ENCODE measurements at regions not wholly inside any gene's neighbourhood (a gene's known extent, or its start where the extent isn't known, plus 50 kb on each side); places are given as distances from the start of the nearest gene placed in this dataset.

DNA sequence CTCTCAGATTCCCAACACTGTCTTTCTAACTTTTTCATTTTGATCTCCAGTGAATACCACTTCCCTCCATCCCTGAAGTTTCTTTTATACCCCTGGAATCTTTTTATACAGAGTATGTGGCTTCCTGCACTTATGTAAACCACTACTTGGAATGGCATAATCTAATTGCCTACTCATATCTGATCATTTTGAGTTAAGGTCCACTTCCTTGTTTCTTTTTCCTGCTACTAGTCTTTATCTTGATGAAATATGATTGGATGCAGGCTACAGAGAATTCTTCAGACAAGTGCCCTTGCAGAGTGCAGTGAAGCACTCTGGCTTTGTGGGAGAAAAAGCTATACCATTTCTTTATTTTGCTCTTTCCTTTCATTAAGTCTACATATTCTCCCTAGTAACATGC lies 325.3 kb upstream of the ADAMTS5 start:
- no peak overlapping the region for H3K4me3 Mint-ChIP-seq
- peaks cover 11% of the 10 kb centered on the region for H3K9me3 Mint-ChIP-seq
- no peaks in the 10 kb centered on the region for H3K36me3 Mint-ChIP-seq (ENCODE audit: low read depth)
- TF ChIP-seq, protein P1, sequence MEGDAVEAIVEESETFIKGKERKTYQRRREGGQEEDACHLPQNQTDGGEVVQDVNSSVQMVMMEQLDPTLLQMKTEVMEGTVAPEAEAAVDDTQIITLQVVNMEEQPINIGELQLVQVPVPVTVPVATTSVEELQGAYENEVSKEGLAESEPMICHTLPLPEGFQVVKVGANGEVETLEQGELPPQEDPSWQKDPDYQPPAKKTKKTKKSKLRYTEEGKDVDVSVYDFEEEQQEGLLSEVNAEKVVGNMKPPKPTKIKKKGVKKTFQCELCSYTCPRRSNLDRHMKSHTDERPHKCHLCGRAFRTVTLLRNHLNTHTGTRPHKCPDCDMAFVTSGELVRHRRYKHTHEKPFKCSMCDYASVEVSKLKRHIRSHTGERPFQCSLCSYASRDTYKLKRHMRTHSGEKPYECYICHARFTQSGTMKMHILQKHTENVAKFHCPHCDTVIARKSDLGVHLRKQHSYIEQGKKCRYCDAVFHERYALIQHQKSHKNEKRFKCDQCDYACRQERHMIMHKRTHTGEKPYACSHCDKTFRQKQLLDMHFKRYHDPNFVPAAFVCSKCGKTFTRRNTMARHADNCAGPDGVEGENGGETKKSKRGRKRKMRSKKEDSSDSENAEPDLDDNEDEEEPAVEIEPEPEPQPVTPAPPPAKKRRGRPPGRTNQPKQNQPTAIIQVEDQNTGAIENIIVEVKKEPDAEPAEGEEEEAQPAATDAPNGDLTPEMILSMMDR (IDR thresholded peaks at IDR 0.05) = no peak
- H3K4me1 Mint-ChIP-seq = no peaks in the 10 kb centered on the region
- peaks cover 4% of the 10 kb centered on the region for H3K27me3 Mint-ChIP-seq (ENCODE audit: low read depth, poor library complexity)
- H3K27ac Mint-ChIP-seq = no peak overlapping the region
- no peak for DNase-seq

DNA sequence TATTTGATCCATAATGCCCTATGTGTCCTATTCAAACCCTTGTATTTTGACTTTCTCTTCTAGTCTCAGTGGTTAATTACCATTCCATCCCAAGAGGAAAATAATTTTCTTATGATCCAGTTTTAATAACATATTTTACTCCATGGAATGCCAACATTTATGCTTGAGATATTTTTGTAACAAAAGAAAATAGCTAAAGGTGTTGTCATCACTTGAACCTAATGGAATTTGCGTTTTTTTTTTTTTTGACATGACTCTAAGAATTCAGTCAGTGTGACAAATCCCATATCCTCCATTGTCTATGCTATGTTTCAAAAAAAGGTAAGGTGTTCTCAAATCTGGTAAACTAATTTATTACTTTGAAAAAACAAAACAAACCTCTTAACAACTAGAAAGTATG lies 324.1 kb upstream of the ADAMTS5 start:
- Mint-ChIP-seq H3K27me3 (ENCODE audit: low read depth, poor library complexity) (peaks cover 4% of the 10 kb centered on the region), H3K4me3 (no peak overlapping the region), H3K4me1 (no peaks in the 10 kb centered on the region), H3K9me3 (peaks cover 11% of the 10 kb centered on the region), H3K27ac (no peak overlapping the region), H3K36me3 (ENCODE audit: low read depth) (no peaks in the 10 kb centered on the region)
- no peak for DNase-seq
- TF ChIP-seq, protein P1 (IDR thresholded peaks at IDR 0.05) = no peak

DNA sequence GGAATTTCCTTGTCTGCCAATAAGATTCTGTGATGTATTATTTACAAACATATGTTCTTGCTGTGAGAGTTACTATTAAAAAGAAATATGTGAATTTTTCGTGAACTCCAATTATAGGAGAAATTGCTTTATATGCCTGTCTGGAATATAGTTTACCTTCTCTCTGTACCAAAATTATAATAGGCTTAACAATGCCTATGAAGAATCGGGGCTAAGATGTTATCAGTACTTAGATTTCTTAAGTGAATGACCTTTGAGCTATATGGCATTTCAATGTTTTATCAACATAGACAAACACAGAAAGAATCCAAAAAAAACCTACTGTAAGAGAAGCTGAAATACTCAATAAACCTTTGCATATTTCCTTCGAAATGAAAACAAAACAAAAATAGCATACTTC lies 323.1 kb upstream of the ADAMTS5 start:
- TF ChIP-seq, protein P1 (IDR thresholded peaks at IDR 0.05) = no peak
- Mint-ChIP-seq H3K27ac (no peak overlapping the region), H3K4me1 (no peaks in the 10 kb centered on the region), H3K4me3 (no peak overlapping the region), H3K36me3 (ENCODE audit: low read depth) (no peaks in the 10 kb centered on the region), H3K27me3 (ENCODE audit: low read depth, poor library complexity) (peaks cover 4% of the 10 kb centered on the region), H3K9me3 (peaks cover 11% of the 10 kb centered on the region)
- DNase-seq = no peak

DNA sequence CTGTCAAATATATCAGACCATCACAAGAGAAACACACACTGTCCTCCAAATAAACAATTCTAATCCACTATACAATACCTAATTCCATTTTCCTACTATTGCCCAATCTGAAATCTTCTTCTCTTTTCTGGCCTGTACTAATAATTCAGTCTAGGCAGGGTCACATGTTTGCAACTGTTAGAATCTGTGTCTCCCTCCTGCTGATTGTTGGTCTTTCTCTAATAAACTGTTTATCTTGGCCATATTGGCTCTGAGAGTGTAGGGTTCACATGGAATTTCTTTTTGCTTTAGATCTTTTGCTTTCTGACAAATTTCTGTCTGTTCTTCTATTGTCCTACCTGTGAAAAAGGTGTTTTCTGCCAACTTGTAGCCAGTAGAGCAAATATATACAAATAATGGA lies 319.9 kb upstream of the ADAMTS5 start:
- no peaks in the 10 kb centered on the region for H3K4me1 Mint-ChIP-seq
- no peaks in the 10 kb centered on the region for H3K27me3 Mint-ChIP-seq (ENCODE audit: low read depth, poor library complexity)
- no peak for DNase-seq
- H3K27ac Mint-ChIP-seq = no peak overlapping the region
- H3K36me3 Mint-ChIP-seq (ENCODE audit: low read depth) = no peaks in the 10 kb centered on the region
- peaks cover 11% of the 10 kb centered on the region for H3K9me3 Mint-ChIP-seq
- no peak overlapping the region for H3K4me3 Mint-ChIP-seq
- TF ChIP-seq, protein P1 (IDR thresholded peaks at IDR 0.05) = no peak

DNA sequence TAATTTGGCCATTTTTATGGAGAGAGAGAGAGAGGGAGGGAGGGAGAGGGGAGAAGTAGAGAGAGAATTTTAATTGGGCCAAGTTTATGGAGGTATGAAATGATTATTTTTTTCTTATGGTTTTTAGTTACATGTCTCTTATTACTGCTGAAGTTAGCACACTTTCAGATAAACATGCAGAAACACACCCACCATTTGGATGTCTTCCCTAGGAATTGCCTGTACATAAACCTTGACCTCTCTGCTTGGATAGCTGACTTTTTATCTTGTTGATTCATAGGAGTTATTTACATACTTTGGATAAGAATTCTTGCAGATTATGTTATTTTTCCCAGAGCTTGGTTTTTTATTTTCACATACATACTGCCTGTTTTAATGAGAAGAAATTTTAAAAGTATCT lies 310.2 kb upstream of the ADAMTS5 start:
- H3K9me3 Mint-ChIP-seq = no peaks in the 10 kb centered on the region
- peaks cover 4% of the 10 kb centered on the region for H3K4me1 Mint-ChIP-seq
- H3K27ac Mint-ChIP-seq = no peak overlapping the region
- H3K36me3 Mint-ChIP-seq (ENCODE audit: low read depth) = no peaks in the 10 kb centered on the region
- no peak for DNase-seq
- no peak overlapping the region for H3K4me3 Mint-ChIP-seq
- no peaks in the 10 kb centered on the region for H3K27me3 Mint-ChIP-seq (ENCODE audit: low read depth, poor library complexity)
- TF ChIP-seq, protein P1 (IDR thresholded peaks at IDR 0.05) = no peak

DNA sequence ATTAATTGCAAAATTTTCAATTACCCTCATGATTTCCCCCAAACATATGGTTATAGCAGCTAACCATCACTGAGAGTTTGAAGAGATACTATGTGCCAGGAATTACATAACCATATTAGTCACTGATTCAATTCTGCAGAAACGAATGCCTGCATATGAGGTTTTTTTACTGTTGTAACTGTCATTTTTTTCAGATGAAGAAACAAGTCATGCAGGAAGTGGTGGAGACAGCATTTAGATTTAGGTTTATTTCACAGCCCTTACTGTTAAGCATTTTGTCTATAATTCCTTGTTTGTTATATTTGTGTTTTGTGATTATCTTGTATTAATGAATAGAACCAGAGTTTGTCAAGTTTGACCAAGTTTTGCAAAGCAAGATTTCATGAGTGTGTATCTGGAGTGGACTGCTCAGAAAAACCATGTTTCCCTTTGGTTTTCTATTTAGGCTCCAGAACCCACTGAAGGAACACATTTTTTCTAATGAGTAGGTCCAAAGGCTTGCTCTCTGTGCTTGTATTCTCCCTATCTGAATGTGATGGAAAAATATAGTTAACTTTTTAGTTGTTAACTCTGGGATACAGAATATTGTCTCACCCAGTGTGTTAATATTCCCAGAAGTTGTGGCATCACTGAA lies 308.5 kb upstream of the ADAMTS5 start:
- no peaks in the 10 kb centered on the region for H3K36me3 Mint-ChIP-seq (ENCODE audit: low read depth)

More for the DNA sequence above, 308.5 kb upstream of the ADAMTS5 start:
- Mint-ChIP-seq H3K4me1 (peaks cover 4% of the 10 kb centered on the region), H3K27me3 (ENCODE audit: low read depth, poor library complexity) (no peaks in the 10 kb centered on the region), H3K4me3 (no peak overlapping the region), H3K27ac (no peak overlapping the region), H3K9me3 (no peaks in the 10 kb centered on the region)
- DNase-seq = no peak
- TF ChIP-seq, protein P1 (IDR thresholded peaks at IDR 0.05) = no peak

Data from nephron progenitor cell (in vitro differentiated cells).